ENCODE measurements at regions not wholly inside any gene's neighbourhood (a gene's known extent, or its start where the extent isn't known, plus 50 kb on each side); places are given as distances from the start of the nearest gene placed in this dataset.

DNA sequence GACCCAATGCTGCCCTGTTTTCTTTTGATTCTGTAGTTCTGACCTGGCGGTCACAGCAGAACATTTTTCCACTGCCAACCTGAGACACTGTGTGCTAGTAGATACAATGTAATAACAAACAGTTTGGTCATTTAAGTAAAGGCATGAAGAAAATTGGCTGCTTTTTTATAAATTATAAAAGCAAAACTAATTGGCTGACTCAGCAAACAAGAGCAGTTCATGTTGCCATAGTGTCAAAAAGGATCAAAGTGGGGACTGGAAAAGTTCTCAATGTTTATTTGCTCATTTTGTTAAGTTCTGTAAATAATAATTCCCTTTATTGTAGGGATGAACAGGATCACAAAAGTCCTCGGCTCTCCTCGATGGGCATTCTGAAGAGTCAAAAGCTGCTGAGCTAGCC is 599.5 kb downstream of the PKHD1 start:
- H3K4me3 ChIP-seq: no peak overlapping the region
- no TSS peak for BruUV-seq (replicated peaks)
- DNase-seq (ENCODE audit: low read depth, low spot score): no peak
- ATAC-seq: no peak
- CTCF ChIA-PET: no interaction called here
- no peak overlapping the region for H3K27ac ChIP-seq (ENCODE audit: control insufficient read depth, insufficient read depth)
- in situ Hi-C loops (cut with MboI) (no loop called here), intact Hi-C loops (cut with micrococcal nuclease; ENCODE audit: unreplicated experiment) (no loop called here)
- SMC1A ChIA-PET (ENCODE audit: uncharacterized antibody, unreplicated experiment): interaction anchor here (0.7 kb wide), 1 partner anchor 199 kb away, joined by 3 read pairs; no protein-coding TSS in a partner anchor
- H3K27me3 ChIP-seq (replicated peaks in 1 of 2; ENCODE audit: control insufficient read depth in 2 of 2, insufficient read depth in 2 of 2, low read length in 1 of 2): no peaks in the 10 kb centered on the region
- H3K4me1 ChIP-seq (ENCODE audit: control insufficient read depth, insufficient read depth, low read length): no peaks in the 10 kb centered on the region
- TF ChIP-seq HDAC6 (IDR thresholded peaks at IDR 0.05; ENCODE audit: unreplicated experiment) (no peak), DPF2 (IDR thresholded peaks at IDR 0.05) (no peak), TCF7 (IDR thresholded peaks at IDR 0.05; ENCODE audit: borderline replicate concordance) (no peak), EZH2 (IDR thresholded peaks at IDR 0.05; ENCODE audit: borderline replicate concordance, control insufficient read depth, low read depth, low read length) (no peak), ZNF622 (IDR thresholded peaks at IDR 0.05) (no peak)
- TF ChIP-seq, protein P1, sequence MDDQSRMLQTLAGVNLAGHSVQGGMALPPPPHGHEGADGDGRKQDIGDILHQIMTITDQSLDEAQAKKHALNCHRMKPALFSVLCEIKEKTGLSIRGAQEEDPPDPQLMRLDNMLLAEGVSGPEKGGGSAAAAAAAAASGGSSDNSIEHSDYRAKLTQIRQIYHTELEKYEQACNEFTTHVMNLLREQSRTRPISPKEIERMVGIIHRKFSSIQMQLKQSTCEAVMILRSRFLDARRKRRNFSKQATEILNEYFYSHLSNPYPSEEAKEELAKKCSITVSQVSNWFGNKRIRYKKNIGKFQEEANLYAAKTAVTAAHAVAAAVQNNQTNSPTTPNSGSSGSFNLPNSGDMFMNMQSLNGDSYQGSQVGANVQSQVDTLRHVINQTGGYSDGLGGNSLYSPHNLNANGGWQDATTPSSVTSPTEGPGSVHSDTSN (IDR thresholded peaks at IDR 0.05; ENCODE audit: insufficient replicate concordance, low read depth, low read length): no peak
- H3K79me2 ChIP-seq (ENCODE audit: control insufficient read depth, insufficient read depth, low read length): no peaks in the 10 kb centered on the region
- RAD21 ChIA-PET (ENCODE audit: unreplicated experiment): no interaction called here
- no peak overlapping the region for H2AFZ ChIP-seq (ENCODE audit: control insufficient read depth, low read depth, low read length)
- no peak for FAIRE-seq
- H3K9ac ChIP-seq (ENCODE audit: control insufficient read depth, insufficient read depth, low read length): no peak overlapping the region
- WGBS (ENCODE audit: insufficient coverage, insufficient replicate concordance, low lambda C conversion rate, missing lambda C conversion rate): 65% methylated on average over 3 of the region's 3 CpGs
- no peak overlapping the region for H3K4me2 ChIP-seq (ENCODE audit: control insufficient read depth, insufficient read depth)
- no peaks in the 10 kb centered on the region for H3K36me3 ChIP-seq (ENCODE audit: control insufficient read depth in 2 of 2, insufficient read depth in 2 of 2, low read length in 1 of 2)
- POLR2A ChIA-PET: no interaction called here
- no peaks in the 10 kb centered on the region for H3K9me3 ChIP-seq (replicated peaks; ENCODE audit: control insufficient read depth, insufficient read depth, low read length)
- H4K20me1 ChIP-seq (ENCODE audit: control insufficient read depth, insufficient read depth): no peaks in the 10 kb centered on the region

DNA sequence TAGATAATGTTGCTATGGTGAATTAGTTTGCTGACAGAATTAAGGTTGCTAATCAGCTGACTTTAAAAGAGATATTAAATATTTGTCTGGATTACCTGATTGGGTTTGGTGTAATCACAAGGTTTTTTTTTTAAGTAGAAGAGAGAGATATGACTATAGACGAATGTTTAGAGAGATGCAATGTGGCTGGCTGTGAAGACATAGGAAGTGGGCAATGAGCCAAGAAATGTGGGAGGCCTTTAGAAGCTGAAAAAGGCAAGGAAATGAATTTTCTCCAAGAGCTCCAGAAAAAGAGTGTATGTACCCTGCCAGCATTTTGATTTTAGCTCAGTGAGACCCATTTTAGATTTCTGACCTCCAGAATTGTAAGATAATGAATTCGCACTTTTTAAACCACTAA is 598.3 kb downstream of the PKHD1 start:
- Histone ChIP-seq H3K4me3 (no peak overlapping the region), H3K79me2 (ENCODE audit: control insufficient read depth, insufficient read depth, low read length) (no peaks in the 10 kb centered on the region), H3K9me3 (replicated peaks; ENCODE audit: control insufficient read depth, insufficient read depth, low read length) (no peaks in the 10 kb centered on the region), H3K27me3 (replicated peaks in 1 of 2; ENCODE audit: control insufficient read depth in 2 of 2, insufficient read depth in 2 of 2, low read length in 1 of 2) (no peaks in the 10 kb centered on the region), H3K4me2 (ENCODE audit: control insufficient read depth, insufficient read depth) (no peak overlapping the region), H2AFZ (ENCODE audit: control insufficient read depth, low read depth, low read length) (no peak overlapping the region), H4K20me1 (ENCODE audit: control insufficient read depth, insufficient read depth) (no peaks in the 10 kb centered on the region), H3K27ac (ENCODE audit: control insufficient read depth, insufficient read depth) (no peak overlapping the region), H3K36me3 (ENCODE audit: control insufficient read depth in 2 of 2, insufficient read depth in 2 of 2, low read length in 1 of 2) (no peaks in the 10 kb centered on the region), H3K9ac (ENCODE audit: control insufficient read depth, insufficient read depth, low read length) (no peak overlapping the region), H3K4me1 (ENCODE audit: control insufficient read depth, insufficient read depth, low read length) (no peaks in the 10 kb centered on the region)
- RAD21 ChIA-PET (ENCODE audit: unreplicated experiment): interaction anchor here (0.7 kb wide), 1 partner anchor 17 kb away, joined by 3 read pairs; no protein-coding TSS in a partner anchor
- WGBS (ENCODE audit: insufficient coverage, insufficient replicate concordance, low lambda C conversion rate, missing lambda C conversion rate): 0% methylated on average over 2 of the region's 2 CpGs
- SMC1A ChIA-PET (ENCODE audit: uncharacterized antibody, unreplicated experiment): interaction anchor here (1.4 kb wide), 1 partner anchor 14 kb away, joined by 3 read pairs; no protein-coding TSS in a partner anchor
- no TSS peak for BruUV-seq (replicated peaks)
- intact Hi-C loops (cut with micrococcal nuclease; ENCODE audit: unreplicated experiment): no loop called here
- DNase-seq (ENCODE audit: low read depth, low spot score) (no peak), FAIRE-seq (no peak), ATAC-seq (no peak)
- CTCF ChIA-PET: interaction anchor here (0.8 kb wide), 1 partner anchor 31 kb away, joined by 3 read pairs; no protein-coding TSS in a partner anchor
- POLR2A ChIA-PET: no interaction called here
- TF ChIP-seq RB1 (IDR thresholded peaks at IDR 0.05; ENCODE audit: borderline replicate concordance) (no peak), PAX8 (IDR thresholded peaks at IDR 0.05) (no peak), SUPT20H (IDR thresholded peaks at IDR 0.05; ENCODE audit: borderline replicate concordance, control insufficient read depth, low read depth, low read length) (no peak)
- TF ChIP-seq, protein P2, sequence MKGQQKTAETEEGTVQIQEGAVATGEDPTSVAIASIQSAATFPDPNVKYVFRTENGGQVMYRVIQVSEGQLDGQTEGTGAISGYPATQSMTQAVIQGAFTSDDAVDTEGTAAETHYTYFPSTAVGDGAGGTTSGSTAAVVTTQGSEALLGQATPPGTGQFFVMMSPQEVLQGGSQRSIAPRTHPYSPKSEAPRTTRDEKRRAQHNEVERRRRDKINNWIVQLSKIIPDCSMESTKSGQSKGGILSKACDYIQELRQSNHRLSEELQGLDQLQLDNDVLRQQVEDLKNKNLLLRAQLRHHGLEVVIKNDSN (IDR thresholded peaks at IDR 0.05; ENCODE audit: borderline replicate concordance, extremely low read length, insufficient read depth, low read depth, low read length): no peak
- TF ChIP-seq, protein P3, sequence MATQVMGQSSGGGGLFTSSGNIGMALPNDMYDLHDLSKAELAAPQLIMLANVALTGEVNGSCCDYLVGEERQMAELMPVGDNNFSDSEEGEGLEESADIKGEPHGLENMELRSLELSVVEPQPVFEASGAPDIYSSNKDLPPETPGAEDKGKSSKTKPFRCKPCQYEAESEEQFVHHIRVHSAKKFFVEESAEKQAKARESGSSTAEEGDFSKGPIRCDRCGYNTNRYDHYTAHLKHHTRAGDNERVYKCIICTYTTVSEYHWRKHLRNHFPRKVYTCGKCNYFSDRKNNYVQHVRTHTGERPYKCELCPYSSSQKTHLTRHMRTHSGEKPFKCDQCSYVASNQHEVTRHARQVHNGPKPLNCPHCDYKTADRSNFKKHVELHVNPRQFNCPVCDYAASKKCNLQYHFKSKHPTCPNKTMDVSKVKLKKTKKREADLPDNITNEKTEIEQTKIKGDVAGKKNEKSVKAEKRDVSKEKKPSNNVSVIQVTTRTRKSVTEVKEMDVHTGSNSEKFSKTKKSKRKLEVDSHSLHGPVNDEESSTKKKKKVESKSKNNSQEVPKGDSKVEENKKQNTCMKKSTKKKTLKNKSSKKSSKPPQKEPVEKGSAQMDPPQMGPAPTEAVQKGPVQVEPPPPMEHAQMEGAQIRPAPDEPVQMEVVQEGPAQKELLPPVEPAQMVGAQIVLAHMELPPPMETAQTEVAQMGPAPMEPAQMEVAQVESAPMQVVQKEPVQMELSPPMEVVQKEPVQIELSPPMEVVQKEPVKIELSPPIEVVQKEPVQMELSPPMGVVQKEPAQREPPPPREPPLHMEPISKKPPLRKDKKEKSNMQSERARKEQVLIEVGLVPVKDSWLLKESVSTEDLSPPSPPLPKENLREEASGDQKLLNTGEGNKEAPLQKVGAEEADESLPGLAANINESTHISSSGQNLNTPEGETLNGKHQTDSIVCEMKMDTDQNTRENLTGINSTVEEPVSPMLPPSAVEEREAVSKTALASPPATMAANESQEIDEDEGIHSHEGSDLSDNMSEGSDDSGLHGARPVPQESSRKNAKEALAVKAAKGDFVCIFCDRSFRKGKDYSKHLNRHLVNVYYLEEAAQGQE (IDR thresholded peaks at IDR 0.05; ENCODE audit: low read depth, low read length): no peak
- in situ Hi-C loops (cut with MboI): no loop called here

Measured in GM12878 (cell line).